OCI-LY7 (cell line): ENCODE measurements at regions not wholly inside any gene's neighbourhood (a gene's known extent, or its start where the extent isn't known, plus 50 kb on each side); places are given as distances from the start of the nearest gene placed in this dataset.

Experiments
- BruUV-seq: library from RNA; stranded (reverse); fragments of 400-500 nt; replicated peaks from 2 replicates; lab custom pipeline; 2021; lab: Mats Ljungman, UMichigan
- CTCF ChIA-PET: fragments of 300-600 bp; sonication (Branson Sonifier 250); formaldehyde crosslinking; loops from one replicate; lab custom pipeline; 2022; ENCODE audit warnings: antibody characterized with exemption; ENCODE audit not compliant: unreplicated experiment; lab: Charles Lee
- POLR2A ChIA-PET: fragments of 300-600 bp; sonication (Branson Sonifier 250); formaldehyde crosslinking; loops from one replicate; lab custom pipeline; 2022; ENCODE audit warnings: antibody characterized with exemption; lab: Charles Lee
- DNase-seq: peaks from one replicate; pipeline ENCODE4 v3.0.0-alpha.2; 2015; ENCODE audit warnings: low spot score
- H2AFZ ChIP-seq: fragments of 200-600 bp; sonication (generic), shearing (Covaris generic); 2 replicates; pipeline ENCODE4 v1.6.1; 2014; ENCODE audit warnings: mild to moderate bottlenecking, antibody characterized with exemption, low read length, moderate library complexity
- H3K27ac ChIP-seq: fragments of 200-600 bp; sonication (generic); 2 replicates; pipeline ENCODE4 v1.5.1; 2014; ENCODE audit warnings: mixed run types, low read depth, mild to moderate bottlenecking, moderate library complexity, low read length, inconsistent platforms; ENCODE audit not compliant: poor library complexity, severe bottlenecking
- H3K36me3 ChIP-seq: fragments of 200-600 bp; sonication (generic); 2 replicates; pipeline ENCODE4 v1.6.1; 2014; ENCODE audit warnings: mild to moderate bottlenecking, antibody characterized with exemption, low read length, moderate library complexity, mixed read lengths; ENCODE audit not compliant: insufficient read depth
- H3K4me1 ChIP-seq: fragments of 200-600 bp; sonication (generic); 2 replicates; pipeline ENCODE4 v1.5.1; 2014; ENCODE audit warnings: mild to moderate bottlenecking, low read length; ENCODE audit not compliant: insufficient read depth, poor library complexity, severe bottlenecking
- H3K4me2 ChIP-seq: fragments of 200-600 bp; sonication (generic); 2 replicates; pipeline ENCODE4 v1.6.1; 2014; ENCODE audit warnings: mild to moderate bottlenecking, low read length
- H3K4me3 ChIP-seq: fragments of 200-600 bp; sonication (generic); 2 replicates; pipeline ENCODE4 v1.5.1; 2014; ENCODE audit warnings: mild to moderate bottlenecking, low read depth, low read length; ENCODE audit not compliant: poor library complexity, severe bottlenecking
- H3K79me2 ChIP-seq: fragments of 200-600 bp; sonication (generic); 2 replicates; pipeline ENCODE4 v1.6.1; 2016; ENCODE audit warnings: low read depth, mild to moderate bottlenecking, low read length, moderate library complexity, mixed read lengths; ENCODE audit not compliant: insufficient read depth
- H3K9me2 ChIP-seq: fragments of 200-600 bp; sonication (generic); 2 replicates; pipeline ENCODE4 v1.6.1; 2016; ENCODE audit warnings: mild to moderate bottlenecking, low read length, mixed read lengths; ENCODE audit not compliant: insufficient read depth
- H3K9me3 ChIP-seq: fragments of 200-600 bp; sonication (generic); 2 replicates; pipeline ENCODE4 v1.6.1; 2014; ENCODE audit warnings: mild to moderate bottlenecking, mixed run types, low read length, mixed read lengths
- H4K20me1 ChIP-seq: fragments of 200-600 bp; sonication (generic); 2 replicates; pipeline ENCODE4 v1.6.1; 2014; ENCODE audit warnings: mild to moderate bottlenecking, antibody characterized with exemption, low read length, moderate library complexity, mixed read lengths; ENCODE audit not compliant: insufficient read depth
- CTCF ChIP-seq: fragments of 200-600 bp; sonication (generic); conservative IDR thresholded peaks from 2 replicates; pipeline ENCODE4 v1.5.1; 2014; ENCODE audit warnings: mild to moderate bottlenecking, antibody characterized with exemption, low read length, moderate library complexity, mixed read lengths
- EZH2phosphoT487 ChIP-seq: fragments of 200-600 bp; sonication (generic); IDR thresholded peaks from 2 replicates; pipeline ENCODE4 v1.6.1; 2018; ENCODE audit warnings: low read depth, borderline replicate concordance, mild to moderate bottlenecking, mixed run types, antibody characterized with exemption, low read length, moderate library complexity, mixed read lengths
- intact Hi-C: fragments of 100-400 bp; cut with micrococcal nuclease; formaldehyde crosslinking; loops from one replicate; pipeline ENCODE4 v1.10.0; 2022; ENCODE audit not compliant: unreplicated experiment

- no TSS peak for BruUV-seq
- POLR2A ChIA-PET, result no interaction called here
These were observed 645.8 kb upstream of the GJE1 start for GRCh38 chr6:141486942-141487341.

GRCh38 chr6:141484711-141485110 lies 648.0 kb upstream of the GJE1 start:
- ChIA-PET CTCF (no interaction called here), POLR2A (interaction anchor here (0.5 to 3.6 kb wide), 10 partner anchors 9 to 1636 kb away, joined by 3 to 17 read pairs (median 4); no protein-coding TSS in a partner anchor)
- H3K4me2 ChIP-seq, result peak overlapping the region; percentile 74
- no peaks in the 10 kb centered on the region for H3K9me2 ChIP-seq
- H3K9me3 ChIP-seq, result peaks cover 36% of the 10 kb centered on the region; the same call in 1 of the 2 replicates
- no TSS peak for BruUV-seq
- TF ChIP-seq CTCF (no peak), EZH2phosphoT487 (no peak)
- no peaks in the 10 kb centered on the region for H4K20me1 ChIP-seq
- H3K36me3 ChIP-seq, result peaks cover 20% of the 10 kb centered on the region; the same call in 1 of the 2 replicates
- peak; percentile 87 for DNase-seq
- intact Hi-C loops, result loop anchor here (5.0 to 10.0 kb wide), 3 partner anchors 78 to 760 kb away; partner anchors contain the start of genes NMBR and VTA1
- peak overlapping the region; percentile 49 for H3K4me3 ChIP-seq
- H2AFZ ChIP-seq, result peak overlapping the region; percentile 97
- H3K79me2 ChIP-seq, result no peaks in the 10 kb centered on the region
- H3K4me1 ChIP-seq, result peaks cover 68% of the 10 kb centered on the region
- peak overlapping the region; percentile 90 for H3K27ac ChIP-seq

More at GRCh38 chr6:141486942-141487341, 645.8 kb upstream of the GJE1 start:
- Histone ChIP-seq H3K9me3 (peaks cover 18% of the 10 kb centered on the region; the same call in 1 of the 2 replicates), H4K20me1 (no peaks in the 10 kb centered on the region), H3K4me3 (no peak overlapping the region), H3K79me2 (no peaks in the 10 kb centered on the region), H3K4me1 (peaks cover 57% of the 10 kb centered on the region), H3K9me2 (no peaks in the 10 kb centered on the region), H3K27ac (no peak overlapping the region), H3K36me3 (peaks cover 2% of the 10 kb centered on the region; the same call in 1 of the 2 replicates), H2AFZ (peak overlapping the region; percentile 92; the same call in 1 of the 2 replicates), H3K4me2 (no peak overlapping the region)
- intact Hi-C loops, result loop anchor here (10.0 kb wide), 2 partner anchors 658 to 762 kb away; partner anchors contain the start of genes NMBR and VTA1
- TF ChIP-seq EZH2phosphoT487 (no peak), CTCF (no peak)
- CTCF ChIA-PET, result no interaction called here
- DNase-seq, result no peak

- CTCF ChIA-PET, result interaction anchor here (1.0 to 1.2 kb wide), 2 partner anchors 20 to 122 kb away, joined by 4 read pairs; no protein-coding TSS in a partner anchor
- POLR2A ChIA-PET, result interaction anchor here (0.6 to 3.6 kb wide), 17 partner anchors 8 to 1853 kb away, joined by 3 to 17 read pairs (median 4); no protein-coding TSS in a partner anchor
- no peaks in the 10 kb centered on the region for H3K79me2 ChIP-seq
- BruUV-seq, result no TSS peak
- H3K4me2 ChIP-seq, result peak overlapping the region; percentile 74
- peaks cover 20% of the 10 kb centered on the region; the same call in 1 of the 2 replicates for H3K36me3 ChIP-seq
- peak overlapping the region; percentile 90 for H3K27ac ChIP-seq
- H4K20me1 ChIP-seq, result no peaks in the 10 kb centered on the region
- intact Hi-C loops, result loop anchor here (5.0 to 10.0 kb wide), 3 partner anchors 79 to 759 kb away; partner anchors contain the start of genes NMBR and VTA1
- peak overlapping the region; percentile 81; the same call in 1 of the 2 replicates for H2AFZ ChIP-seq
- H3K9me3 ChIP-seq, result peaks cover 36% of the 10 kb centered on the region; the same call in 1 of the 2 replicates
- H3K9me2 ChIP-seq, result no peaks in the 10 kb centered on the region
- DNase-seq, result peak; percentile 93
- no peak for TF ChIP-seq EZH2phosphoT487
- TF ChIP-seq CTCF, result no peak
- H3K4me1 ChIP-seq, result peaks cover 66% of the 10 kb centered on the region
- peak overlapping the region; percentile 59 for H3K4me3 ChIP-seq
These were observed 649.1 kb upstream of the GJE1 start for GRCh38 chr6:141483598-141484061.
